HepG2 (cell line): ENCODE measurements at regions not wholly inside any gene's neighbourhood (a gene's known extent, or its start where the extent isn't known, plus 50 kb on each side); places are given as distances from the start of the nearest gene placed in this dataset.

Source experiments
- FOSL1 ChIP-seq: sonication (generic); formaldehyde crosslinking; IDR thresholded peaks from 2 replicates; pipeline ENCODE4 v1.9.0; 2021; ENCODE audit warnings: missing genetic modification reagents, borderline replicate concordance
- HOXA7 ChIP-seq: sonication (generic); formaldehyde crosslinking; IDR thresholded peaks from 2 replicates; pipeline ENCODE4 v1.8.1; 2022; ENCODE audit warnings: mild to moderate bottlenecking, missing genetic modification reagents, moderate library complexity
- JUN ChIP-seq: sonication (generic); formaldehyde crosslinking; IDR thresholded peaks from 2 replicates; pipeline ENCODE4 v1.4.0; 2020; ENCODE audit warnings: mild to moderate bottlenecking, missing genetic modification reagents
- SP1 ChIP-seq, 2 experiments: fragments of 450-650 bp in 1 of 2; sonication (generic) in 1 of 2; formaldehyde crosslinking in 1 of 2; IDR thresholded peaks; 2 replicates each; pipeline versions ENCODE4 v1.4.0 to v1.6.1; 2016 to 2020; ENCODE audit warnings: missing genetic modification reagents in 1 of 2
- TAF15 ChIP-seq: fragments of 200-400 bp; formaldehyde crosslinking; IDR thresholded peaks from one replicate; pipeline ENCODE4 v1.6.1; 2018; ENCODE audit warnings: mild to moderate bottlenecking, low read depth, low read length; ENCODE audit not compliant: poor library complexity, severe bottlenecking
- YY1 ChIP-seq: IDR thresholded peaks from 2 replicates; pipeline ENCODE4 v1.6.1; 2011; ENCODE audit warnings: low read length, low read depth, moderate library complexity, mild to moderate bottlenecking; ENCODE audit not compliant: insufficient read depth, insufficient replicate concordance
- ZFAT ChIP-seq: sonication (generic); formaldehyde crosslinking; conservative IDR thresholded peaks from 2 replicates; pipeline ENCODE4 v1.8.1; 2023; ENCODE audit warnings: missing genetic modification reagents, inconsistent platforms
- TF ChIP-seq, protein P1 (sequence below), 2 experiments: sonication (generic) in 1 of 2; formaldehyde crosslinking in 1 of 2; IDR thresholded peaks; 2 replicates each; pipeline versions ENCODE4 v1.4.0 to v1.6.1; 2016 to 2020; ENCODE audit warnings: borderline replicate concordance in 1 of 2, low read depth in 1 of 2, mild to moderate bottlenecking in 1 of 2, missing genetic modification reagents in 1 of 2

DNA sequence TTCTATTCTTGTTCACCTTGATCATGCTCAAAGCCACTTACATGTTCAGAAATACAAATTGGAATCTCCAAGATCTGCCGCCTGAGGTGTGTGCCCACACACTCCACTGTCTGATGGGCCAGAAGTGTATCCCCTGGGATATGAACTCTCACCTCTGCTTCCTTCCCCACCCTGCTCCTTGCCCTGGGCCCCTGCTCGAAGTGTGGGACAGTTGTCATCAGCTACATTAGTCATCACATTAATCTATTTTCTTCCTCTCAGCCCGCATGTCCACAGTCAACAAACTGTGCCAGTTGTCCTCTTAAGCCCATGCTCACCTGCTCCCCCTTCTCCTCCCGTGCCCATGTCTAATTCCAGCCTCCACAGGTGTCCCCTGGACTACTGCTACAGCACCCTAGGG, 154.7 kb downstream of the PTPN20 start:
- TF ChIP-seq ZFAT (CRISPR knock-in tag): no peak
- TF ChIP-seq, protein P1, sequence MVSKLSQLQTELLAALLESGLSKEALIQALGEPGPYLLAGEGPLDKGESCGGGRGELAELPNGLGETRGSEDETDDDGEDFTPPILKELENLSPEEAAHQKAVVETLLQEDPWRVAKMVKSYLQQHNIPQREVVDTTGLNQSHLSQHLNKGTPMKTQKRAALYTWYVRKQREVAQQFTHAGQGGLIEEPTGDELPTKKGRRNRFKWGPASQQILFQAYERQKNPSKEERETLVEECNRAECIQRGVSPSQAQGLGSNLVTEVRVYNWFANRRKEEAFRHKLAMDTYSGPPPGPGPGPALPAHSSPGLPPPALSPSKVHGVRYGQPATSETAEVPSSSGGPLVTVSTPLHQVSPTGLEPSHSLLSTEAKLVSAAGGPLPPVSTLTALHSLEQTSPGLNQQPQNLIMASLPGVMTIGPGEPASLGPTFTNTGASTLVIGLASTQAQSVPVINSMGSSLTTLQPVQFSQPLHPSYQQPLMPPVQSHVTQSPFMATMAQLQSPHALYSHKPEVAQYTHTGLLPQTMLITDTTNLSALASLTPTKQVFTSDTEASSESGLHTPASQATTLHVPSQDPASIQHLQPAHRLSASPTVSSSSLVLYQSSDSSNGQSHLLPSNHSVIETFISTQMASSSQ (IDR thresholded peaks at IDR 0.05; ENCODE audit: low read depth): no peak
- TF ChIP-seq, protein P1 (CRISPR knock-in tag; IDR thresholded peaks at IDR 0.05; ENCODE audit: borderline replicate concordance): no peak
- TF ChIP-seq JUN (CRISPR knock-in tag): no peak
- TF ChIP-seq FOSL1: no peak
- no peak for TF ChIP-seq HOXA7 (CRISPR knock-in tag)
- no peak for TF ChIP-seq TAF15
- no peak for TF ChIP-seq YY1
- TF ChIP-seq SP1 (IDR thresholded peaks at IDR 0.05): no peak
- TF ChIP-seq SP1 (CRISPR knock-in tag; IDR thresholded peaks at IDR 0.05): no peak
